Activated CD4-positive, alpha-beta memory T cell treated with anti-CD3 and anti-CD28 coated beads for 36 hours (primary cell): ENCODE measurements at regions not wholly inside any gene's neighbourhood (a gene's known extent, or its start where the extent isn't known, plus 50 kb on each side); places are given as distances from the start of the nearest gene placed in this dataset.

Experiments
- CTCF ChIA-PET: fragments of 350-600 bp; sonication (Branson Sonifier 250); formaldehyde crosslinking; loops from one replicate; lab custom pipeline; 2021; ENCODE audit warnings: antibody characterized with exemption, inconsistent platforms; lab: Charles Lee
- POLR2A ChIA-PET: fragments of 350-600 bp; sonication (Branson Sonifier 250); formaldehyde crosslinking; loops from one replicate; lab custom pipeline; 2021; ENCODE audit warnings: antibody characterized with exemption; lab: Charles Lee
- DNase-seq: peaks from one replicate; pipeline ENCODE4 v3.0.0-alpha.2; 2020
- H3K27ac Mint-ChIP-seq: one replicate; pipeline ENCODE4 v1.8.0; 2021; ENCODE audit warnings: mixed read lengths
- H3K27me3 Mint-ChIP-seq: one replicate; pipeline ENCODE4 v1.8.0; 2021; ENCODE audit warnings: mixed read lengths
- H3K36me3 Mint-ChIP-seq: one replicate; pipeline ENCODE4 v1.8.0; 2021; ENCODE audit warnings: mixed read lengths
- H3K4me1 Mint-ChIP-seq: one replicate; pipeline ENCODE4 v1.8.0; 2021; ENCODE audit warnings: low read depth, mixed read lengths
- H3K4me3 Mint-ChIP-seq: one replicate; pipeline ENCODE4 v1.8.0; 2021; ENCODE audit warnings: mild to moderate bottlenecking, mixed read lengths
- H3K9me3 Mint-ChIP-seq: one replicate; pipeline ENCODE4 v1.8.0; 2021; ENCODE audit warnings: mixed read lengths
- intact Hi-C: fragments of 100-400 bp; cut with micrococcal nuclease; formaldehyde crosslinking; loops from one replicate; pipeline ENCODE4 v1.15.1; 2023

GRCh38 chr13:82358284-82358683, 1524.0 kb downstream of the SLITRK1 start:
- Mint-ChIP-seq H3K4me3 (no peak overlapping the region), H3K9me3 (peaks cover 6% of the 10 kb centered on the region), H3K4me1 (no peaks in the 10 kb centered on the region), H3K27ac (no peak overlapping the region), H3K27me3 (no peaks in the 10 kb centered on the region), H3K36me3 (no peaks in the 10 kb centered on the region)
- intact Hi-C loops, result no loop called here
- no peak for DNase-seq
- CTCF ChIA-PET, result no interaction called here
- POLR2A ChIA-PET, result no interaction called here

GRCh38 chr13:82356667-82357410, 1525.4 kb downstream of the SLITRK1 start:
- Mint-ChIP-seq H3K36me3 (no peaks in the 10 kb centered on the region), H3K27me3 (no peaks in the 10 kb centered on the region), H3K27ac (no peak overlapping the region), H3K4me3 (no peak overlapping the region), H3K9me3 (peaks cover 6% of the 10 kb centered on the region), H3K4me1 (no peaks in the 10 kb centered on the region)
- no peak for DNase-seq
- POLR2A ChIA-PET, result no interaction called here
- intact Hi-C loops, result no loop called here
- CTCF ChIA-PET, result no interaction called here

GRCh38 chr13:82344867-82345266, 1537.4 kb downstream of the SLITRK1 start:
- Mint-ChIP-seq H3K4me3 (no peak overlapping the region), H3K36me3 (no peaks in the 10 kb centered on the region), H3K9me3 (peaks cover 4% of the 10 kb centered on the region), H3K4me1 (no peaks in the 10 kb centered on the region), H3K27ac (no peak overlapping the region), H3K27me3 (no peaks in the 10 kb centered on the region)
- DNase-seq, result no peak
- intact Hi-C loops, result no loop called here
- ChIA-PET POLR2A (no interaction called here), CTCF (no interaction called here)

GRCh38 chr13:82341116-82341515, 1541.2 kb downstream of the SLITRK1 start:
- Mint-ChIP-seq H3K27me3 (no peaks in the 10 kb centered on the region), H3K36me3 (no peaks in the 10 kb centered on the region), H3K4me3 (no peak overlapping the region), H3K9me3 (peaks cover 10% of the 10 kb centered on the region), H3K27ac (no peak overlapping the region), H3K4me1 (no peaks in the 10 kb centered on the region)
- no peak for DNase-seq
- ChIA-PET POLR2A (no interaction called here), CTCF (no interaction called here)
- intact Hi-C loops, result no loop called here

GRCh38 chr13:82330499-82330898, 1551.8 kb downstream of the SLITRK1 start:
- no peaks in the 10 kb centered on the region for H3K36me3 Mint-ChIP-seq
- no peak overlapping the region for H3K4me3 Mint-ChIP-seq
- no peaks in the 10 kb centered on the region for H3K4me1 Mint-ChIP-seq
- CTCF ChIA-PET, result no interaction called here
- H3K9me3 Mint-ChIP-seq, result peaks cover 4% of the 10 kb centered on the region
- intact Hi-C loops, result no loop called here
- no peak overlapping the region for H3K27ac Mint-ChIP-seq
- POLR2A ChIA-PET, result no interaction called here
- H3K27me3 Mint-ChIP-seq, result no peaks in the 10 kb centered on the region
- no peak for DNase-seq

DNA sequence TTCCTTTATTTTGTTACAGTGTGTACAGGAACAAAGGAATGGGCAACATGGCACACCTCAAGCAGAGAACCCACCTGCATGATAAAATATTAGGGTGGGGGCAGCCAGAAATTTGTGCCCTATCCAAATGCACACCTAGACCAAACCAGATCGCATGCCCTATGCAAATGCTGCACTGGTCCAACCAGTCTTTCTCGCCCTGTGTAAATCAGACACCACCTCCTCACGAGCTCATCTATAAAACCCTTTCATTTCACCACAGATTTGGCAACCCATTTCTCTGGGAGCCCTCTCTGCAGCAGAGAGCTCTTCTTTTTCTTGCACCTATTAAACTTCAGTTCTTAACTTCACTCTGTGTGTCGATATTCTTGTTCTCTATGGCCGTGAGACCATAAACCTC, 1559.2 kb downstream of the SLITRK1 start:
- no peaks in the 10 kb centered on the region for H3K4me1 Mint-ChIP-seq
- intact Hi-C loops, result no loop called here
- no peak for DNase-seq
- ChIA-PET POLR2A (no interaction called here), CTCF (no interaction called here)
- no peak overlapping the region for H3K27ac Mint-ChIP-seq
- H3K4me3 Mint-ChIP-seq, result no peak overlapping the region
- no peaks in the 10 kb centered on the region for H3K27me3 Mint-ChIP-seq
- no peaks in the 10 kb centered on the region for H3K36me3 Mint-ChIP-seq
- peaks cover 13% of the 10 kb centered on the region for H3K9me3 Mint-ChIP-seq

GRCh38 chr13:82305588-82305987, 1576.7 kb downstream of the SLITRK1 start:
- H3K4me1 Mint-ChIP-seq, result no peaks in the 10 kb centered on the region
- H3K27ac Mint-ChIP-seq, result no peak overlapping the region
- no peak for DNase-seq
- intact Hi-C loops, result no loop called here
- H3K27me3 Mint-ChIP-seq, result no peaks in the 10 kb centered on the region
- H3K36me3 Mint-ChIP-seq, result no peaks in the 10 kb centered on the region
- ChIA-PET POLR2A (no interaction called here), CTCF (no interaction called here)
- H3K4me3 Mint-ChIP-seq, result no peak overlapping the region
- H3K9me3 Mint-ChIP-seq, result peaks cover 16% of the 10 kb centered on the region

DNA sequence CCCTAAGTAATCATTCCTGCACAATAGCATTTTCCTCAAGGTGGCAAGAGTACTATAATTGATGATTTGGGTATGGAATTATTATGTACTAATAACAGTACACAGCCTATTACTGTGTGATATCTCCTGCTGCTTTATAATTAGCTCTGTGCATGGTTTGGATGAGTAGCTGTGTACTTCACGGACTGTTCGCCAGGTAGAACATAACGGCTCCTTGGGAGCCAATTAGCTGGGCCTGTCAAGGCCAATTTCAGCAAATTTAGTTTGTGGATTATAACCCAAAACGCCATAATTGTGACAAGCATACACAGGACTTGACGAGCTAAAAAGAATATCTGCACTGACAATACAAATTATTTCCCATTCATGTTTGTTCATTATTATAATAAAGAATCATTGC, 1584.2 kb downstream of the SLITRK1 start:
- H3K27ac Mint-ChIP-seq, result no peak overlapping the region
- no peak overlapping the region for H3K4me3 Mint-ChIP-seq
- H3K4me1 Mint-ChIP-seq, result no peaks in the 10 kb centered on the region
- intact Hi-C loops, result no loop called here
- DNase-seq, result no peak
- POLR2A ChIA-PET, result no interaction called here
- H3K27me3 Mint-ChIP-seq, result no peaks in the 10 kb centered on the region
- peaks cover 22% of the 10 kb centered on the region for H3K9me3 Mint-ChIP-seq
- H3K36me3 Mint-ChIP-seq, result no peaks in the 10 kb centered on the region
- CTCF ChIA-PET, result no interaction called here

- intact Hi-C loops, result no loop called here
- H3K9me3 Mint-ChIP-seq, result peaks cover 7% of the 10 kb centered on the region
- ChIA-PET POLR2A (no interaction called here), CTCF (no interaction called here)
- DNase-seq, result no peak
- no peak overlapping the region for H3K4me3 Mint-ChIP-seq
- no peak overlapping the region for H3K27ac Mint-ChIP-seq
- H3K4me1 Mint-ChIP-seq, result no peaks in the 10 kb centered on the region
- no peaks in the 10 kb centered on the region for H3K27me3 Mint-ChIP-seq
- H3K36me3 Mint-ChIP-seq, result no peaks in the 10 kb centered on the region
Measured at GRCh38 chr13:82294226-82294625, 1588.0 kb downstream of the SLITRK1 start.

GRCh38 chr13:82292334-82292733, 1589.9 kb downstream of the SLITRK1 start:
- H3K4me3 Mint-ChIP-seq, result no peak overlapping the region
- CTCF ChIA-PET, result no interaction called here
- DNase-seq, result no peak
- no peaks in the 10 kb centered on the region for H3K4me1 Mint-ChIP-seq
- H3K27ac Mint-ChIP-seq, result no peak overlapping the region
- no peaks in the 10 kb centered on the region for H3K36me3 Mint-ChIP-seq
- H3K9me3 Mint-ChIP-seq, result peaks cover 7% of the 10 kb centered on the region
- intact Hi-C loops, result no loop called here
- POLR2A ChIA-PET, result no interaction called here
- no peaks in the 10 kb centered on the region for H3K27me3 Mint-ChIP-seq

DNA sequence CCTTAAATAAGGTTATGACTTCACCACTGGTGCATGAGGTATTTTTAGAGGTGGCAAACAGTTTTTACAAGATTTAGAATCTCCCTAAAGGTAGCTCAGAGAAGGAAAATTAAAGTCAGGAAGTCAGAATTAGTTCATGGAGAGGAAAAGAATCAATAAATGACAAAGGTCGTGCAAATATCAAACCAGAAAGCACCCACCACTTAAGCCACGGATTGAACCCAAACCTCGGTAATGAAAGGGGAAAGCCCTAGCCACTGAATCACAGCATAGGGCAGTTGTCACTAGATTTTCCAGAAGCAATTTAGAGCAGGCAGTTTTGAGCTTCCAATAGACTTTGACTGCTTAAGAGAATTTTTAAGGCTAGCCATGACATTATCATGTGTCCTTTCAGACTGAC, 1590.4 kb downstream of the SLITRK1 start:
- DNase-seq, result no peak
- Mint-ChIP-seq H3K27me3 (no peaks in the 10 kb centered on the region), H3K4me1 (no peaks in the 10 kb centered on the region), H3K27ac (no peak overlapping the region), H3K4me3 (no peak overlapping the region), H3K36me3 (no peaks in the 10 kb centered on the region), H3K9me3 (peaks cover 7% of the 10 kb centered on the region)
- CTCF ChIA-PET, result no interaction called here
- intact Hi-C loops, result no loop called here
- POLR2A ChIA-PET, result no interaction called here

DNA sequence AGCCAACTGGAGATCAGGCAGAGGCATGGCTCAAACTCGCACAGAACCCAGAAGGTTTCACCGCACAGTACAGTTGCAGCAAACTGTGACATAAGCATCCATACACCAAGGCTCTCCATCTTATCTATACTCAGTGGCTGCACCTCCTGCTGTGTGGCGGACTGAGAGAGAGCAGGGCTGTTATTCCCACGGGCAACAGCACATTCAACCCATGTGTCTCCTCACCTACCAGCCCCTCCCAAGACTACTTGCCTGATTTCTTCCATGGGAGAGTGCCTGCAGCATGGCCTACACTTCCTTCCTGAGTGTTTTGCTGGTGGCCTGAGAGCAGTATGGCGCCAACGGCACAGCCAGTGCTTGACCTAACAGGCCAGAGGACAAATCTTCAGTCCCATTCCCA, 1606.6 kb downstream of the SLITRK1 start:
- ChIA-PET CTCF (no interaction called here), POLR2A (no interaction called here)
- Mint-ChIP-seq H3K27me3 (no peaks in the 10 kb centered on the region), H3K36me3 (no peaks in the 10 kb centered on the region), H3K4me3 (no peak overlapping the region), H3K9me3 (peaks cover 3% of the 10 kb centered on the region), H3K4me1 (no peaks in the 10 kb centered on the region), H3K27ac (no peak overlapping the region)
- DNase-seq, result no peak
- intact Hi-C loops, result no loop called here

GRCh38 chr13:82259284-82259683, 1623.0 kb downstream of the SLITRK1 start:
- ChIA-PET CTCF (no interaction called here), POLR2A (no interaction called here)
- H3K27me3 Mint-ChIP-seq, result no peaks in the 10 kb centered on the region
- H3K4me1 Mint-ChIP-seq, result no peaks in the 10 kb centered on the region
- intact Hi-C loops, result no loop called here
- peaks cover 10% of the 10 kb centered on the region for H3K9me3 Mint-ChIP-seq
- H3K4me3 Mint-ChIP-seq, result no peak overlapping the region
- DNase-seq, result no peak
- H3K27ac Mint-ChIP-seq, result no peak overlapping the region
- H3K36me3 Mint-ChIP-seq, result no peaks in the 10 kb centered on the region
